ENCODE measurements at regions not wholly inside any gene's neighbourhood (a gene's known extent, or its start where the extent isn't known, plus 50 kb on each side); places are given as distances from the start of the nearest gene placed in this dataset.

GRCh38 chr11:36976741-36977140 is 378.7 kb upstream of the RAG2 start:
- TF ChIP-seq CTCF (IDR thresholded peaks at IDR 0.05) (no peak), POLR2A (IDR thresholded peaks at IDR 0.05) (no peak)

All from uterus (tissue), 2 donors.